Islet of Langerhans (tissue), 1 donor: ENCODE measurements at regions not wholly inside any gene's neighbourhood (a gene's known extent, or its start where the extent isn't known, plus 50 kb on each side); places are given as distances from the start of the nearest gene placed in this dataset.

Experiments
- FAIRE-seq: peaks from one replicate; lab custom pipeline; 2011; peaks lifted over from hg19 to GRCh38; lab: Jason Lieb, UNC

GRCh38 chr20:41879123-41879522, 260.9 kb upstream of the CHD6 start:
- no peak for FAIRE-seq

GRCh38 chr20:41877911-41878310, 259.7 kb upstream of the CHD6 start:
- FAIRE-seq: no peak

- FAIRE-seq: no peak
Observed at GRCh38 chr20:41874658-41875057, 256.5 kb upstream of the CHD6 start.

- no peak for FAIRE-seq
Observed at GRCh38 chr20:41872930-41873329, 254.8 kb upstream of the CHD6 start.

GRCh38 chr20:41870869-41871462, 252.8 kb upstream of the CHD6 start:
- no peak for FAIRE-seq

- no peak for FAIRE-seq
Observed at GRCh38 chr20:41869261-41869660, 251.1 kb upstream of the CHD6 start.

GRCh38 chr20:41865938-41866337, 247.8 kb upstream of the CHD6 start:
- FAIRE-seq: no peak

GRCh38 chr20:41862476-41862875, 244.3 kb upstream of the CHD6 start:
- no peak for FAIRE-seq

- no peak for FAIRE-seq
Observed at GRCh38 chr20:41861772-41862422, 243.7 kb upstream of the CHD6 start.

- no peak for FAIRE-seq
Observed at GRCh38 chr20:41854765-41855164, 236.6 kb upstream of the CHD6 start.

GRCh38 chr20:41853806-41854205, 235.6 kb upstream of the CHD6 start:
- no peak for FAIRE-seq

- peak; percentile 5 for FAIRE-seq
Observed at GRCh38 chr20:41848180-41848579, 230.0 kb upstream of the CHD6 start.

GRCh38 chr20:41837669-41838224, 219.6 kb upstream of the CHD6 start:
- peak; percentile 97 for FAIRE-seq

GRCh38 chr20:41833739-41834138, 215.6 kb upstream of the CHD6 start:
- FAIRE-seq: no peak

- no peak for FAIRE-seq
Observed at GRCh38 chr20:41830702-41831101, 212.5 kb upstream of the CHD6 start.

- FAIRE-seq: no peak
Observed at GRCh38 chr20:41819436-41819835, 201.3 kb upstream of the CHD6 start.

GRCh38 chr20:41818991-41819390, 200.8 kb upstream of the CHD6 start:
- FAIRE-seq: no peak

GRCh38 chr20:41818369-41818768, 200.2 kb upstream of the CHD6 start:
- FAIRE-seq: no peak

GRCh38 chr20:41811456-41811855, 193.3 kb upstream of the CHD6 start:
- no peak for FAIRE-seq

- FAIRE-seq: no peak
Observed at GRCh38 chr20:41800040-41800439, 181.9 kb upstream of the CHD6 start.

GRCh38 chr20:41798930-41799502, 180.8 kb upstream of the CHD6 start:
- no peak for FAIRE-seq

- FAIRE-seq: no peak
Observed at GRCh38 chr20:41786158-41786557, 168.0 kb upstream of the CHD6 start.

- no peak for FAIRE-seq
Observed at GRCh38 chr20:41784209-41784958, 166.2 kb upstream of the CHD6 start.
